Posterior vena cava (tissue), 2 donors: ENCODE measurements at regions not wholly inside any gene's neighbourhood (a gene's known extent, or its start where the extent isn't known, plus 50 kb on each side); places are given as distances from the start of the nearest gene placed in this dataset.
"Not testable (repeated sequence)": the region's sequence is repeated elsewhere in the genome, so short reads cannot be mapped to it uniquely, and the experiment has no call there.

ENCODE experiments used
- DNase-seq: peaks from one replicate; pipeline ENCODE4 v3.0.0-alpha.2; 2020; ENCODE audit warnings: low spot score
- intact Hi-C, 2 donors: fragments of 100-400 bp; cut with DNase I; formaldehyde crosslinking; loops; one replicate each; pipeline versions ENCODE4 v1.14.1 to v1.14.2; 2022 to 2023
- donor health status: DM: yes; HTN: yes; CAD: no.
- donor health status: DM: yes; HTN: yes; CAD: no.

GRCh38 chr1:55816456-55817426 lies 601.6 kb upstream of the USP24 start:
- intact Hi-C loops = no loop called here
- DNase-seq = no peak

- no peak for DNase-seq
- intact Hi-C loops = no loop called here
Measured at GRCh38 chr1:55815745-55816455, 600.7 kb upstream of the USP24 start.

- no peak for DNase-seq
- intact Hi-C loops = no loop called here
Measured at GRCh38 chr1:55814967-55815366, 599.8 kb upstream of the USP24 start.

GRCh38 chr1:55813618-55814017 lies 598.5 kb upstream of the USP24 start:
- DNase-seq = no peak

GRCh38 chr1:55812281-55812680 lies 597.1 kb upstream of the USP24 start:
- DNase-seq = no peak
- intact Hi-C loops = no loop called here

More at GRCh38 chr1:55813618-55814017, 598.5 kb upstream of the USP24 start:
- intact Hi-C loops = no loop called here

- intact Hi-C loops = no loop called here
- DNase-seq = no peak
Measured at GRCh38 chr1:55808263-55808662, 593.1 kb upstream of the USP24 start.

- intact Hi-C loops = no loop called here
- no peak for DNase-seq
Measured at GRCh38 chr1:55803429-55803828, 588.3 kb upstream of the USP24 start.

GRCh38 chr1:55801481-55801880 lies 586.3 kb upstream of the USP24 start:
- intact Hi-C loops = no loop called here
- DNase-seq = no peak

GRCh38 chr1:55800503-55800902 lies 585.3 kb upstream of the USP24 start:
- DNase-seq = no peak
- intact Hi-C loops = loop anchor here in 1 of 2 donors (1.0 kb wide), 1 partner anchor 46 kb away; no protein-coding TSS in a partner anchor

- intact Hi-C loops = no loop called here
- no peak for DNase-seq
Measured at GRCh38 chr1:55793856-55794255, 578.7 kb upstream of the USP24 start.

GRCh38 chr1:55792870-55793269 lies 577.7 kb upstream of the USP24 start:
- DNase-seq = no peak
- intact Hi-C loops = no loop called here

GRCh38 chr1:55789466-55789865 lies 574.3 kb upstream of the USP24 start:
- no peak for DNase-seq
- intact Hi-C loops = no loop called here

GRCh38 chr1:55786396-55786795 lies 571.2 kb upstream of the USP24 start:
- intact Hi-C loops = no loop called here
- no peak for DNase-seq

GRCh38 chr1:55784941-55785450 lies 569.8 kb upstream of the USP24 start:
- intact Hi-C loops, DNase-seq: not testable (repeated sequence)

GRCh38 chr1:55781944-55782482 lies 566.8 kb upstream of the USP24 start:
- intact Hi-C loops = no loop called here
- DNase-seq = no peak

GRCh38 chr1:55781003-55781402 lies 565.8 kb upstream of the USP24 start:
- intact Hi-C loops = no loop called here

GRCh38 chr1:55777545-55777944 lies 562.4 kb upstream of the USP24 start:
- intact Hi-C loops = no loop called here
- DNase-seq = no peak

More at GRCh38 chr1:55781003-55781402, 565.8 kb upstream of the USP24 start:
- DNase-seq = no peak

- DNase-seq = no peak
- intact Hi-C loops = no loop called here
Measured at GRCh38 chr1:55775007-55775406, 559.8 kb upstream of the USP24 start.

- DNase-seq = no peak
- intact Hi-C loops = no loop called here
Measured at GRCh38 chr1:55774446-55774845, 559.3 kb upstream of the USP24 start.
